Upper lobe of left lung (tissue), 4 donors: ENCODE measurements at regions not wholly inside any gene's neighbourhood (a gene's known extent, or its start where the extent isn't known, plus 50 kb on each side); places are given as distances from the start of the nearest gene placed in this dataset.

Source experiments
- CTCF ChIP-seq, 6 experiments: fragments of 450-650 bp in 4 of 6; fragments of 200-600 bp in 2 of 6; sonication (generic) in 2 of 6; IDR thresholded peaks; one replicate each; pipeline ENCODE4 v1.5.1; 2016 to 2019; ENCODE audit warnings: antibody characterized with exemption in 6 of 6
- POLR2AphosphoS5 ChIP-seq, 2 donors: sonication (generic); formaldehyde crosslinking; IDR thresholded peaks; one replicate each; pipeline ENCODE4 v1.5.1; 2017; ENCODE audit warnings: antibody characterized with exemption in 2 of 2

- TF ChIP-seq CTCF (IDR thresholded peaks at IDR 0.05) (no peak), POLR2AphosphoS5 (IDR thresholded peaks at IDR 0.05) (no peak)
Observed at GRCh38 chr10:30178356-30178964, 119.1 kb upstream of the JCAD start.
